Right renal cortex interstitium (tissue), 3 donors: ENCODE measurements at regions not wholly inside any gene's neighbourhood (a gene's known extent, or its start where the extent isn't known, plus 50 kb on each side); places are given as distances from the start of the nearest gene placed in this dataset.
"Not testable (repeated sequence)": the region's sequence is repeated elsewhere in the genome, so short reads cannot be mapped to it uniquely, and the experiment has no call there.

Source experiments
- DNase-seq, 3 donors: peaks; one replicate each; pipeline ENCODE4 v3.0.0-alpha.2; 2013; ENCODE audit warnings: low read depth in 3 of 3, low spot score in 2 of 3

GRCh38 chr4:73348185-73348584 is 55.9 kb upstream of the ALB start:
- no peak for DNase-seq

GRCh38 chr4:73347497-73347896 is 56.6 kb upstream of the ALB start:
- no peak for DNase-seq

GRCh38 chr4:73345399-73345975 is 58.6 kb upstream of the ALB start:
- DNase-seq, result no peak

- DNase-seq, result no peak
These were observed 60.0 kb upstream of the ALB start for GRCh38 chr4:73344106-73344505.

GRCh38 chr4:73343432-73343831 is 60.7 kb upstream of the ALB start:
- no peak for DNase-seq

GRCh38 chr4:73341454-73341853 is 62.6 kb upstream of the ALB start:
- DNase-seq, result no peak

GRCh38 chr4:73340917-73341316 is 63.2 kb upstream of the ALB start:
- no peak for DNase-seq

GRCh38 chr4:73335679-73336078 is 68.4 kb upstream of the ALB start:
- DNase-seq, result no peak

GRCh38 chr4:73332012-73332411 is 72.1 kb upstream of the ALB start:
- not testable (repeated sequence) for DNase-seq

- DNase-seq, result no peak
These were observed 70.7 kb upstream of the ANKRD17 start for GRCh38 chr4:73329300-73329699.

- not testable (repeated sequence) for DNase-seq
These were observed 67.2 kb upstream of the ANKRD17 start for GRCh38 chr4:73325776-73326175.

GRCh38 chr4:73317092-73317491 is 58.5 kb upstream of the ANKRD17 start:
- no peak for DNase-seq

- no peak for DNase-seq
These were observed 56.5 kb upstream of the ANKRD17 start for GRCh38 chr4:73315091-73315490.

- no peak for DNase-seq
These were observed 54.4 kb upstream of the ANKRD17 start for GRCh38 chr4:73312967-73313366.

GRCh38 chr4:73311428-73311827 is 52.8 kb upstream of the ANKRD17 start:
- peak in 1 of 3 donors; percentile 0 for DNase-seq

GRCh38 chr4:73309211-73309610 is 50.6 kb upstream of the ANKRD17 start:
- no peak for DNase-seq
